IPS-20b (cell line): ENCODE measurements at regions not wholly inside any gene's neighbourhood (a gene's known extent, or its start where the extent isn't known, plus 50 kb on each side); places are given as distances from the start of the nearest gene placed in this dataset.
"Not testable (repeated sequence)": the region's sequence is repeated elsewhere in the genome, so short reads cannot be mapped to it uniquely, and the experiment has no call there.

Experiments
- H3K27ac ChIP-seq: one replicate; pipeline ENCODE4 v1.5.1; 2013; ENCODE audit warnings: low read length
- H3K27me3 ChIP-seq: 2 replicates; pipeline ENCODE4 v1.6.1; 2013; ENCODE audit warnings: mild to moderate bottlenecking, low read length, inconsistent platforms; ENCODE audit not compliant: insufficient read depth
- H3K36me3 ChIP-seq: 2 replicates; pipeline ENCODE4 v1.6.1; 2013; ENCODE audit warnings: low read depth, mild to moderate bottlenecking, inconsistent platforms, low read length, moderate library complexity; ENCODE audit not compliant: insufficient read depth
- H3K4me1 ChIP-seq: 2 replicates; pipeline ENCODE4 v1.6.1; 2013; ENCODE audit warnings: mild to moderate bottlenecking, control low read depth, inconsistent platforms, low read length, moderate library complexity; ENCODE audit not compliant: insufficient read depth
- H3K4me3 ChIP-seq: 2 replicates; pipeline ENCODE4 v1.5.1; 2013; ENCODE audit warnings: mild to moderate bottlenecking, low read length, inconsistent platforms
- H3K9ac ChIP-seq: 2 replicates; pipeline ENCODE4 v1.6.1; 2013; ENCODE audit warnings: low read depth, mild to moderate bottlenecking, inconsistent platforms, low read length, moderate library complexity
- H3K9me3 ChIP-seq: 2 replicates; pipeline ENCODE4 v1.6.1; 2013; ENCODE audit warnings: mild to moderate bottlenecking, low read depth, low read length, inconsistent platforms; ENCODE audit not compliant: insufficient read depth

DNA sequence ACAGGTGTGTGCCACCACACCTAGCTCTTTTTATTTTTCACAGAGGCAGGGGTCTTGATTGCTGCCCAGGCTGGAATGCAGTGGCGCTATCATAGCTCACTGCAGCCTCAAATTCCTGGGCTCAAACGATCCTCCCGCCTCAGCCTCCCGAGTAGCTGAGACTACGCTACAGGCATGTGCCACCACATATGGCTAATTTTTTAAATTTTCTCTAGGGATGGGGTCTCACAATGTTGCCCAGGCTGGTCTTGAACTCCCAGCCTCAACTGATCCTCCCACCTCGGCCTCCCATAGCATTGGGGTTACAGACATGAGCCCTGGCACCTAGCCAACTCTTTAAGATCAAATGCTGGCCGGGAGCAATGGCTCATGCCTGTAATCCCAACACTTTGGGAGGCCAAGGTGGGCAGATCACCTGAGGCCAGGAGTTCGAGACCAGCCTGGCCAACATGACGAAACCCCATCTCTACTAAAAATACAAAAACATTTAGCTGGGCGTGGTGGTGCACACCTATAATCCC is 50.6 kb upstream of the MYL10 start:
- H3K9me3 ChIP-seq, H3K27ac ChIP-seq, H3K4me1 ChIP-seq, H3K36me3 ChIP-seq, H3K9ac ChIP-seq, H3K4me3 ChIP-seq, H3K27me3 ChIP-seq: not testable (repeated sequence)

DNA sequence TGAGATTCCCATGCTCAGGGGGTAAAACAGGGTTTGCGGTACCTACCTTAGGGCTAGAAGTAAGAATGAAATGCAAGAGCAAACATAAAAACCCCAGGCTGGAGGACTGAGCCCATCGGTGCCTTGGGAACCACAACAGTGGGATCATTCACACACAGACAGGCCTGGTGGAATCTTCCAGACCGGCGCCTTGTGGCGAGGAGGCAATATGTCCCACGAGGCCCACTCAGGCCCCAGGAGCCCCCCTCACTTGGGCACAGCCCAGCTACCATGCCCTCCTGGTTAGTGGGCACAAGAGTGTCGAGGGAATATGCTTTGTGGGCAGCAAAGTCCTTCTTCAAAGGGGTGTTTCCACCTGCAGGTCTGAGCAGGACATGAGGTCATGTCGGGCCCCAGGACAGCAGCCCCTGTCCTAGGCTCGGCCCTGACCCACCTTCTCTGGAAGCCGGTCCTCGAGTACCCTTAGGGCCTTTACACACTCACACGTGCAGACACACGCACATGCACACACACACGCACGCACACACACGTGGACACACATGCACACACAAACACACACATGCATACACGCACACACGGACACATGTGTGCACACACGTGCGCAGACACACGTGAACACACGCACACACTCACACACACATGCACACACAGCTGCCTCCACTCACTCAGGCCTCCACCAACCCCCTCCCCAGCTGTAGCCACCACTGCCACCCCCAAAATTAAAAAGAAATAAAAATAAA is 51.5 kb upstream of the MYL10 start:
- no peaks in the 10 kb centered on the region for H3K27me3 ChIP-seq
- H3K4me1 ChIP-seq, result peaks cover 3% of the 10 kb centered on the region; the same call in 1 of the 2 replicates
- H3K27ac ChIP-seq, result no peak overlapping the region

GRCh38 chr7:101681170-101682007 is 52.3 kb upstream of the MYL10 start:
- H3K27ac ChIP-seq, result no peak overlapping the region
- peaks cover 3% of the 10 kb centered on the region; the same call in 1 of the 2 replicates for H3K4me1 ChIP-seq
- no peaks in the 10 kb centered on the region for H3K9me3 ChIP-seq
- no peak overlapping the region for H3K9ac ChIP-seq
- H3K36me3 ChIP-seq, result no peaks in the 10 kb centered on the region
- H3K4me3 ChIP-seq, result no peak overlapping the region
- no peaks in the 10 kb centered on the region for H3K27me3 ChIP-seq

More for the DNA sequence above, 51.5 kb upstream of the MYL10 start:
- no peaks in the 10 kb centered on the region for H3K9me3 ChIP-seq
- H3K36me3 ChIP-seq, result no peaks in the 10 kb centered on the region
- H3K9ac ChIP-seq, result no peak overlapping the region
- no peak overlapping the region for H3K4me3 ChIP-seq

DNA sequence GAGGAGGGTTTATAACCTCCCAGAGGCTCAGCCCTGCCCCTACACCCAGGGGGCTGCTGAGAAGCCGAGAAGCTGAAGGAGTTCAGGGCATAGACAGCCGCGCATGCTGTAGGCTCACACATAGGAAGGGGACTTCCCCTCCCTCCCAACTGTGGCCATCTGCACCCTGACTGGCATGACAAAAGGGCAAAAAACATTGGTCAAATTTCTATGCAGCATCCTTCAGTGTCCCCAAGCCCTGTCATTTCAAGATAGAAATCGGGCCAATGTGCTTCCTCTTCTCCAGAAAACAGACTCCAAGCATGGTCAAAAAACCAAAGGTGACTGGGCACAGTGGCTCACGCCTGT is 55.9 kb upstream of the MYL10 start:
- H3K4me3 ChIP-seq, result no peak overlapping the region
- no peak overlapping the region for H3K27ac ChIP-seq
- H3K4me1 ChIP-seq, result no peaks in the 10 kb centered on the region; the same call in 1 of the 2 replicates
- no peaks in the 10 kb centered on the region for H3K9me3 ChIP-seq
- peaks cover 8% of the 10 kb centered on the region for H3K27me3 ChIP-seq
- no peaks in the 10 kb centered on the region for H3K36me3 ChIP-seq
- H3K9ac ChIP-seq, result no peak overlapping the region

GRCh38 chr7:101686030-101686429 is 56.9 kb upstream of the MYL10 start:
- Histone ChIP-seq H3K27me3 (peaks cover 8% of the 10 kb centered on the region), H3K4me3 (no peak overlapping the region), H3K4me1 (no peaks in the 10 kb centered on the region; the same call in 1 of the 2 replicates), H3K9me3 (no peaks in the 10 kb centered on the region), H3K27ac (no peak overlapping the region), H3K9ac (no peak overlapping the region), H3K36me3 (no peaks in the 10 kb centered on the region)

- Histone ChIP-seq H3K4me1 (no peaks in the 10 kb centered on the region; the same call in 1 of the 2 replicates), H3K4me3 (no peak overlapping the region), H3K27me3 (peaks cover 8% of the 10 kb centered on the region), H3K9me3 (no peaks in the 10 kb centered on the region), H3K27ac (no peak overlapping the region), H3K36me3 (no peaks in the 10 kb centered on the region), H3K9ac (no peak overlapping the region)
These were observed 58.0 kb upstream of the MYL10 start for GRCh38 chr7:101687081-101687480.

DNA sequence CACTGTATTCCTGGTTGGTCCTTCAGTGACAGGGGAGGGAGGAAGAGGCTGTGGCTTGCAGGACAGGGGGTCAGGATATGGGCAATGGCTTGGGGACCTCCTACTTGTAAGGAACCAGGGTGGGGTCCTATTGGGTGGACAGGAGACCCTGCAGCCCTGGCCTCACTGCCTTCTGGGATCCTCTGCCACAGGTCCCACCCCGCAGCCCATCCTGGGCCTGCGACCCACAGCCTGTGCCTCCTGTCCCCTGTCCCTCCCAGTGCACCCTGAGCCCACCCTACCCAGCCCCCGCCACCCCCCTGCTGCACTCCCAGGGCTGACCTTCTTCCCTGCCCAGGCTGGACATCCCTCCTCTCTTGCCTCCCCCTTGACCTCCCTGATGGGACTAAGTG is 58.7 kb upstream of the MYL10 start:
- H3K36me3 ChIP-seq, result no peaks in the 10 kb centered on the region
- no peaks in the 10 kb centered on the region; the same call in 1 of the 2 replicates for H3K4me1 ChIP-seq
- H3K4me3 ChIP-seq, result no peak overlapping the region; the same call in 1 of the 2 replicates
- no peaks in the 10 kb centered on the region for H3K9me3 ChIP-seq
- H3K27ac ChIP-seq, result no peak overlapping the region
- H3K27me3 ChIP-seq, result peaks cover 8% of the 10 kb centered on the region
- no peak overlapping the region for H3K9ac ChIP-seq

- H3K4me1 ChIP-seq, result no peaks in the 10 kb centered on the region; the same call in 1 of the 2 replicates
- peaks cover 8% of the 10 kb centered on the region for H3K27me3 ChIP-seq
- peak overlapping the region; percentile 27; the same call in 1 of the 2 replicates for H3K4me3 ChIP-seq
- no peaks in the 10 kb centered on the region for H3K9me3 ChIP-seq
- no peak overlapping the region for H3K27ac ChIP-seq
- 0 out of 2 replicates have a peak overlapping the region, but pooled peaks have one; percentile 34 for H3K9ac ChIP-seq
- no peaks in the 10 kb centered on the region for H3K36me3 ChIP-seq
These were observed 59.2 kb upstream of the MYL10 start for GRCh38 chr7:101688183-101688831.

- Histone ChIP-seq H3K9ac (no peak overlapping the region), H3K27ac (no peak overlapping the region)
These were observed 60.2 kb upstream of the MYL10 start for GRCh38 chr7:101688995-101689907.

DNA sequence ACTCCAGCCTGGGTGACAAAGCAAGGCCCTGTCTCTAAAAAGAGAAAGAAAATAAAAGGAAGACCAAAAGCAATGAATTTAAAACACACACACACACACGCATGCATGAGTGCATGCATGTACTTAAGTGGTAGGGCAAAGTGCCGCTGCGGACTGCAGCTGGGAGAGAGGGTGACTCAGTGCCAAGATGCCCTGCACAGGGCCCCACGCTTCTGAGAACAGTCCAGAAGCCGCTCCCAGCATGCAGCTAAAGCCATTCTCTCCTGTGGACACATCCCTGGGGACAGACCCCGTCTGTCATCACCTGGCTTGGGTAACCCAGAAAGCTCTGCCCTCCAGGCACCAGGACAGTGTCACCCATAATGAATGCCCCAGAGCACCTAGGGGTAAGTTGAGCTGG is 61.0 kb upstream of the MYL10 start:
- Histone ChIP-seq H3K4me1 (no peaks in the 10 kb centered on the region; the same call in 1 of the 2 replicates), H3K9ac (no peak overlapping the region), H3K4me3 (no peak overlapping the region), H3K27ac (no peak overlapping the region), H3K36me3 (no peaks in the 10 kb centered on the region), H3K27me3 (peaks cover 8% of the 10 kb centered on the region), H3K9me3 (no peaks in the 10 kb centered on the region)

More at GRCh38 chr7:101688995-101689907, 60.2 kb upstream of the MYL10 start:
- Histone ChIP-seq H3K27me3 (peaks cover 8% of the 10 kb centered on the region), H3K4me1 (no peaks in the 10 kb centered on the region; the same call in 1 of the 2 replicates), H3K4me3 (no peak overlapping the region), H3K9me3 (no peaks in the 10 kb centered on the region), H3K36me3 (no peaks in the 10 kb centered on the region)
